ENCODE measurements at regions not wholly inside any gene's neighbourhood (a gene's known extent, or its start where the extent isn't known, plus 50 kb on each side); places are given as distances from the start of the nearest gene placed in this dataset.

DNA sequence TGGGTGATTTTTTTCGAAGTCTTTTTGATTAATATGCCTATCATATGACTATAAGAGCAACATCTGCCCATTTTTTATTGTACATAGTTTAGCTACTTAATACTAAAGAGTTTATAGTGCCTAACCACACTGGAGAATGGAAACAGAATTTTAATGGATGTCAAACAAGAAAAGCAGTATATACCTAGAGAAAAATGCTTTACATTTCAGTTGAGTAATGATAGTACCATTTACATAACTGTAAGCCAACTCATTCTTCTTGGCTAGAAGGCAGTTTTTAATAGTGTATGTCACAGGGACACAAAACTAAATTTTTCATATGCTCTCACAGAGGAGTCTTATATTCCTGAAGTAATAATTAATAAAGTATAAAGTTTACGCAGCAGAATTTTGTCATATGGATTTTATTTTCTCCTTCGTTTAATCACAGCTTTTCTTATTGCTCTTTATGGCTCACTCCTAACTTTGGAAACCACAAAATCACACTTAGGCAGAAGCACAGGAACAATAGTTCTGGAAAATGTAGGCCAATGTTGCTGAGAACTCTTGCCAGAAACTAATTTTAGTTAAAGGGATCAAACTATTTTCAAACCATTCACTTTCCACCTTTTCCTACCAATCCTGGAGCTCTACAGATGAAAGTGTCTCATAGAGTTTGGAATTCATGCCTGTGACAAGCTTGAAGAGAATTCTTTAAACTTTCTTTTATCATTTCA, 243.6 kb downstream of the ZIC1 start:
- no peak overlapping the region for H3K4me2 ChIP-seq (ENCODE audit: low read length)

GRCh38 chr3:147653367-147653923, 244.3 kb downstream of the ZIC1 start:
- Histone ChIP-seq H4K20me1 (ENCODE audit: control insufficient read depth, insufficient read depth, low read depth, low read length) (no peaks in the 10 kb centered on the region), H3K36me3 (ENCODE audit: control insufficient read depth, low read length) (no peaks in the 10 kb centered on the region), H3K4me3 (ENCODE audit: low read length) (no peak overlapping the region), H3K79me2 (ENCODE audit: control insufficient read depth, low read length) (no peaks in the 10 kb centered on the region), H3K9me3 (ENCODE audit: control insufficient read depth, insufficient read depth, low read length) (no peaks in the 10 kb centered on the region), H3K4me2 (ENCODE audit: low read length) (no peak overlapping the region), H3K4me1 (ENCODE audit: control insufficient read depth, low read length) (no peaks in the 10 kb centered on the region), H3K27ac (ENCODE audit: low read depth, low read length) (no peak overlapping the region), H3K27me3 (ENCODE audit: control insufficient read depth, low read length) (no peaks in the 10 kb centered on the region), H3K9me2 (replicated peaks; ENCODE audit: control insufficient read depth, low read length) (no peaks in the 10 kb centered on the region), H3F3A (ENCODE audit: control insufficient read depth, insufficient read depth) (no peaks in the 10 kb centered on the region)
- TF ChIP-seq EZH2phosphoT487 (IDR thresholded peaks at IDR 0.05; ENCODE audit: borderline replicate concordance, low read length) (no peak), CTCF (IDR thresholded peaks at IDR 0.05; ENCODE audit: low read depth, low read length, poor library complexity, severe bottlenecking) (no peak)

More for the DNA sequence above, 243.6 kb downstream of the ZIC1 start:
- H3K27me3 ChIP-seq (ENCODE audit: control insufficient read depth, low read length), result no peaks in the 10 kb centered on the region
- H3K9me3 ChIP-seq (ENCODE audit: control insufficient read depth, insufficient read depth, low read length), result no peaks in the 10 kb centered on the region
- no peaks in the 10 kb centered on the region for H3F3A ChIP-seq (ENCODE audit: control insufficient read depth, insufficient read depth)
- no peak overlapping the region for H3K4me3 ChIP-seq (ENCODE audit: low read length)
- no peaks in the 10 kb centered on the region for H3K36me3 ChIP-seq (ENCODE audit: control insufficient read depth, low read length)
- H3K9me2 ChIP-seq (replicated peaks; ENCODE audit: control insufficient read depth, low read length), result no peaks in the 10 kb centered on the region
- no peaks in the 10 kb centered on the region for H4K20me1 ChIP-seq (ENCODE audit: control insufficient read depth, insufficient read depth, low read depth, low read length)
- no peak for TF ChIP-seq EZH2phosphoT487 (IDR thresholded peaks at IDR 0.05; ENCODE audit: borderline replicate concordance, low read length)
- TF ChIP-seq CTCF (IDR thresholded peaks at IDR 0.05; ENCODE audit: low read depth, low read length, poor library complexity, severe bottlenecking), result no peak
- no peaks in the 10 kb centered on the region for H3K4me1 ChIP-seq (ENCODE audit: control insufficient read depth, low read length)
- H3K79me2 ChIP-seq (ENCODE audit: control insufficient read depth, low read length), result no peaks in the 10 kb centered on the region
- H3K27ac ChIP-seq (ENCODE audit: low read depth, low read length), result no peak overlapping the region

- Histone ChIP-seq H3K79me2 (ENCODE audit: control insufficient read depth, low read length) (no peaks in the 10 kb centered on the region), H3K27ac (ENCODE audit: low read depth, low read length) (no peak overlapping the region), H3K4me3 (ENCODE audit: low read length) (no peak overlapping the region), H3K36me3 (ENCODE audit: control insufficient read depth, low read length) (no peaks in the 10 kb centered on the region), H3K27me3 (ENCODE audit: control insufficient read depth, low read length) (no peaks in the 10 kb centered on the region), H3F3A (ENCODE audit: control insufficient read depth, insufficient read depth) (no peaks in the 10 kb centered on the region), H4K20me1 (ENCODE audit: control insufficient read depth, insufficient read depth, low read depth, low read length) (no peaks in the 10 kb centered on the region), H3K9me3 (ENCODE audit: control insufficient read depth, insufficient read depth, low read length) (no peaks in the 10 kb centered on the region), H3K4me1 (ENCODE audit: control insufficient read depth, low read length) (no peaks in the 10 kb centered on the region), H3K4me2 (ENCODE audit: low read length) (no peak overlapping the region), H3K9me2 (replicated peaks; ENCODE audit: control insufficient read depth, low read length) (no peaks in the 10 kb centered on the region)
- TF ChIP-seq EZH2phosphoT487 (IDR thresholded peaks at IDR 0.05; ENCODE audit: borderline replicate concordance, low read length) (no peak), CTCF (IDR thresholded peaks at IDR 0.05; ENCODE audit: low read depth, low read length, poor library complexity, severe bottlenecking) (no peak)
Observed at GRCh38 chr3:147654827-147655226, 245.7 kb downstream of the ZIC1 start.
